Right cardiac atrium (tissue), 5 donors: ENCODE measurements at regions not wholly inside any gene's neighbourhood (a gene's known extent, or its start where the extent isn't known, plus 50 kb on each side); places are given as distances from the start of the nearest gene placed in this dataset.
"Not testable (repeated sequence)": the region's sequence is repeated elsewhere in the genome, so short reads cannot be mapped to it uniquely, and the experiment has no call there.

ENCODE experiments used
- ATAC-seq, 2 donors: fragments of 200-7000 bp; cut with Tn5 transposase; one replicate each; pipeline versions ENCODE4 v1.8.0 to v1.9.1; 2020; ENCODE audit warnings: moderate library complexity in 2 of 2, mild to moderate bottlenecking in 1 of 2
- DNase-seq, 3 donors: peaks; one replicate each; pipeline ENCODE4 v3.0.0-alpha.2; 2020
- H3K27ac ChIP-seq: one replicate; pipeline ENCODE4 v1.5.1; 2013; ENCODE audit warnings: mild to moderate bottlenecking, low read length, control low read depth, moderate library complexity
- H3K27me3 ChIP-seq: one replicate; pipeline ENCODE4 v1.6.1; 2013; ENCODE audit not compliant: control insufficient read depth, insufficient read depth
- H3K4me1 ChIP-seq: one replicate; pipeline ENCODE4 v1.6.1; 2013; ENCODE audit warnings: low read length; ENCODE audit not compliant: control insufficient read depth, insufficient read depth
- H3K4me3 ChIP-seq: one replicate; pipeline ENCODE4 v1.5.1; 2013; ENCODE audit warnings: low read length, control low read depth
- H3K9me3 ChIP-seq: one replicate; pipeline ENCODE4 v1.6.1; 2013; ENCODE audit warnings: low read length; ENCODE audit not compliant: control insufficient read depth
- WGBS: extraction: QIAGEN DNeasy Blood & Tissue Kit; methylation state at CpG from one replicate; pipeline ENCODE4 v1.1.7; 2013; 5-methylcytosine and 5-hydroxymethylcytosine counted together
- intact Hi-C, 4 donors: fragments of 100-400 bp; cut with DNase I; formaldehyde crosslinking; loops; one replicate each; pipeline versions ENCODE4 v1.11.0 to v1.14.0; 2022 to 2023
- donor health status: healthy with polysubstance abuse.
- donor health status: DM: no; HTN: yes; CAD: no.
- donor health status: DM: no; HTN: no; CAD: no.
- donor health status: DM: no; HTN: yes; CAD: no; lungs with severe emphysema.
- donor health status: DM: yes; HTN: yes; CAD: no.

- 76% methylated on average over 1 of the region's 1 CpG for WGBS
- ATAC-seq, result no peak
- no peak overlapping the region for H3K4me3 ChIP-seq
- intact Hi-C loops, result no loop called here
- H3K4me1 ChIP-seq, result no peaks in the 10 kb centered on the region
- no peaks in the 10 kb centered on the region for H3K27me3 ChIP-seq
- H3K27ac ChIP-seq, result no peak overlapping the region
- no peaks in the 10 kb centered on the region for H3K9me3 ChIP-seq
- DNase-seq, result no peak
Observed at GRCh38 chr7:68610701-68611100, 987.6 kb upstream of the AUTS2 start.

- ATAC-seq (no peak), DNase-seq (no peak)
- H3K9me3 ChIP-seq, result no peaks in the 10 kb centered on the region
- no peak overlapping the region for H3K27ac ChIP-seq
- H3K4me3 ChIP-seq, result no peak overlapping the region
- no peaks in the 10 kb centered on the region for H3K27me3 ChIP-seq
- WGBS, result 52% methylated on average over 6 of the region's 6 CpGs
- H3K4me1 ChIP-seq, result no peaks in the 10 kb centered on the region
- intact Hi-C loops, result no loop called here
Observed at GRCh38 chr7:68613405-68613804, 984.9 kb upstream of the AUTS2 start.

- WGBS, result 14% methylated on average over 4 of the region's 4 CpGs
- ATAC-seq (no peak), DNase-seq (no peak)
- H3K9me3 ChIP-seq, result no peaks in the 10 kb centered on the region
- intact Hi-C loops, result no loop called here
- H3K27me3 ChIP-seq, result no peaks in the 10 kb centered on the region
- H3K4me1 ChIP-seq, result no peaks in the 10 kb centered on the region
- H3K4me3 ChIP-seq, result no peak overlapping the region
- no peak overlapping the region for H3K27ac ChIP-seq
Observed at GRCh38 chr7:68613897-68614296, 984.4 kb upstream of the AUTS2 start.

- no peak overlapping the region for H3K4me3 ChIP-seq
- WGBS, result 72% methylated on average over 3 of the region's 3 CpGs
- H3K9me3 ChIP-seq, result no peaks in the 10 kb centered on the region
- intact Hi-C loops, result no loop called here
- no peaks in the 10 kb centered on the region for H3K27me3 ChIP-seq
- ATAC-seq (no peak), DNase-seq (no peak)
- no peak overlapping the region for H3K27ac ChIP-seq
- H3K4me1 ChIP-seq, result no peaks in the 10 kb centered on the region
Observed at GRCh38 chr7:68619526-68619925, 978.7 kb upstream of the AUTS2 start.

- ATAC-seq (no peak), DNase-seq (no peak)
- intact Hi-C loops, result no loop called here
- Histone ChIP-seq H3K9me3 (no peaks in the 10 kb centered on the region), H3K4me3 (no peak overlapping the region), H3K27me3 (no peaks in the 10 kb centered on the region), H3K4me1 (no peaks in the 10 kb centered on the region), H3K27ac (no peak overlapping the region)
- WGBS, result 92% methylated on average over 3 of the region's 3 CpGs
Observed at GRCh38 chr7:68622500-68622899, 975.8 kb upstream of the AUTS2 start.

- Histone ChIP-seq H3K4me1 (no peaks in the 10 kb centered on the region), H3K27ac (no peak overlapping the region), H3K27me3 (no peaks in the 10 kb centered on the region), H3K4me3 (no peak overlapping the region), H3K9me3 (no peaks in the 10 kb centered on the region)
- ATAC-seq, result no peak
- intact Hi-C loops, result no loop called here
- WGBS, result 69% methylated on average over 1 of the region's 1 CpG
- DNase-seq, result no peak
Observed at GRCh38 chr7:68623030-68623429, 975.2 kb upstream of the AUTS2 start.

- H3K9me3 ChIP-seq, result no peaks in the 10 kb centered on the region
- no peak overlapping the region for H3K4me3 ChIP-seq
- H3K4me1 ChIP-seq, result no peaks in the 10 kb centered on the region
- DNase-seq, result no peak
- WGBS, result 60% methylated on average over 2 of the region's 2 CpGs
- no peak overlapping the region for H3K27ac ChIP-seq
- intact Hi-C loops, result no loop called here
- H3K27me3 ChIP-seq, result no peaks in the 10 kb centered on the region
- ATAC-seq, result no peak
Observed at GRCh38 chr7:68627247-68627864, 970.9 kb upstream of the AUTS2 start.

GRCh38 chr7:68630914-68631313 is 967.4 kb upstream of the AUTS2 start:
- intact Hi-C loops, DNase-seq, H3K27me3 ChIP-seq, H3K9me3 ChIP-seq, H3K27ac ChIP-seq, ATAC-seq, H3K4me1 ChIP-seq, H3K4me3 ChIP-seq: not testable (repeated sequence)
- WGBS, result 97% methylated on average over 3 of the region's 3 CpGs

GRCh38 chr7:68640103-68640502 is 958.2 kb upstream of the AUTS2 start:
- no peak for DNase-seq
- Histone ChIP-seq H3K27ac (no peak overlapping the region), H3K4me1 (no peaks in the 10 kb centered on the region), H3K27me3 (no peaks in the 10 kb centered on the region), H3K4me3 (no peak overlapping the region), H3K9me3 (peaks cover 3% of the 10 kb centered on the region)
- ATAC-seq, result no peak
- intact Hi-C loops, result no loop called here
- 93% methylated on average over 3 of the region's 3 CpGs for WGBS

GRCh38 chr7:68642727-68643126 is 955.5 kb upstream of the AUTS2 start:
- DNase-seq (no peak), ATAC-seq (no peak)
- Histone ChIP-seq H3K4me1 (no peaks in the 10 kb centered on the region), H3K9me3 (peaks cover 4% of the 10 kb centered on the region), H3K27me3 (no peaks in the 10 kb centered on the region), H3K27ac (no peak overlapping the region), H3K4me3 (no peak overlapping the region)
- intact Hi-C loops, result no loop called here
- WGBS, result 85% methylated on average over 3 of the region's 3 CpGs

GRCh38 chr7:68663392-68663791 is 934.9 kb upstream of the AUTS2 start:
- WGBS, result 82% methylated on average over 1 of the region's 1 CpG
- H3K9me3 ChIP-seq, result no peaks in the 10 kb centered on the region
- H3K27ac ChIP-seq, result no peak overlapping the region
- intact Hi-C loops, result no loop called here
- no peak for ATAC-seq
- peaks cover 1% of the 10 kb centered on the region for H3K27me3 ChIP-seq
- no peak for DNase-seq
- no peak overlapping the region for H3K4me3 ChIP-seq
- no peaks in the 10 kb centered on the region for H3K4me1 ChIP-seq

GRCh38 chr7:68671046-68671445 is 927.2 kb upstream of the AUTS2 start:
- Histone ChIP-seq H3K4me1 (no peaks in the 10 kb centered on the region), H3K9me3 (no peaks in the 10 kb centered on the region), H3K27ac (no peak overlapping the region), H3K4me3 (no peak overlapping the region), H3K27me3 (peaks cover 2% of the 10 kb centered on the region)
- WGBS, result 67% methylated on average over 2 of the region's 2 CpGs
- intact Hi-C loops, result no loop called here
- DNase-seq, result no peak
- ATAC-seq, result no peak
